GM23338 (cell line): ENCODE measurements at regions not wholly inside any gene's neighbourhood (a gene's known extent, or its start where the extent isn't known, plus 50 kb on each side); places are given as distances from the start of the nearest gene placed in this dataset.

ENCODE experiments used
- ATAC-seq: fragments of 200-7000 bp; cut with Tn5 transposase; 3 replicates; pipeline ENCODE4 v1.9.1; 2020
- DNase-seq: peaks from one replicate; pipeline ENCODE4 v3.0.0-alpha.2; 2015; ENCODE audit warnings: low spot score
- H2AFZ ChIP-seq: fragments of 200-600 bp; sonication (generic); 2 replicates; pipeline ENCODE4 v1.8.0; 2016; ENCODE audit warnings: antibody characterized with exemption, mild to moderate bottlenecking, moderate library complexity
- H3F3A ChIP-seq: fragments of 200-600 bp; sonication (generic); replicated peaks from 2 replicates; pipeline ENCODE4 v1.8.0; 2017; ENCODE audit warnings: antibody characterized with exemption, mixed run types, low read depth
- H3K27ac ChIP-seq: fragments of 200-600 bp; sonication (generic); 2 replicates; pipeline ENCODE4 v1.6.1; 2016; ENCODE audit warnings: low read depth
- H3K27me3 ChIP-seq: fragments of 200-600 bp; sonication (generic); 2 replicates; pipeline ENCODE4 v1.8.0; 2016; ENCODE audit warnings: mild to moderate bottlenecking, mixed run types, moderate library complexity; ENCODE audit not compliant: insufficient read depth
- H3K36me3 ChIP-seq: fragments of 200-600 bp; sonication (generic); 2 replicates; pipeline ENCODE4 v1.8.0; 2016; ENCODE audit warnings: mild to moderate bottlenecking; ENCODE audit not compliant: insufficient read depth
- H3K4me1 ChIP-seq: fragments of 200-600 bp; sonication (generic); 2 replicates; pipeline ENCODE4 v1.8.0; 2016; ENCODE audit warnings: mild to moderate bottlenecking, moderate library complexity; ENCODE audit not compliant: insufficient read depth
- H3K4me2 ChIP-seq: fragments of 200-600 bp; sonication (generic); 2 replicates; pipeline ENCODE4 v1.7.1; 2017; ENCODE audit warnings: mixed run types
- H3K4me3 ChIP-seq: fragments of 200-600 bp; sonication (generic); 2 replicates; pipeline ENCODE4 v1.6.1; 2016; ENCODE audit warnings: mixed run types
- H3K79me2 ChIP-seq: fragments of 200-600 bp; sonication (generic); replicated peaks from 2 replicates; pipeline ENCODE4 v1.8.0; 2017; ENCODE audit warnings: mild to moderate bottlenecking; ENCODE audit not compliant: insufficient read depth
- H3K9me2 ChIP-seq: fragments of 200-600 bp; sonication (generic); 2 replicates; pipeline ENCODE4 v1.8.0; 2017; ENCODE audit not compliant: insufficient read depth
- H4K20me1 ChIP-seq: fragments of 200-600 bp; sonication (generic); replicated peaks from 2 replicates; pipeline ENCODE4 v1.8.0; 2017; ENCODE audit warnings: mild to moderate bottlenecking; ENCODE audit not compliant: insufficient read depth
- H3K27ac Mint-ChIP-seq: 2 replicates; pipeline ENCODE4 v1.8.0; 2020; ENCODE audit warnings: inconsistent platforms, mild to moderate bottlenecking, moderate library complexity, mixed read lengths
- H3K27me3 Mint-ChIP-seq: 3 replicates; pipeline ENCODE4 v1.8.0; 2022; ENCODE audit warnings: low read depth, mild to moderate bottlenecking, moderate library complexity, mixed read lengths, inconsistent platforms; ENCODE audit not compliant: insufficient read depth, poor library complexity
- H3K36me3 Mint-ChIP-seq: 3 replicates; pipeline ENCODE4 v1.8.0; 2021; ENCODE audit warnings: low read depth, mild to moderate bottlenecking, inconsistent platforms, moderate library complexity, mixed read lengths
- H3K4me1 Mint-ChIP-seq: 3 replicates; pipeline ENCODE4 v1.8.0; 2020; ENCODE audit warnings: mild to moderate bottlenecking, inconsistent platforms, mixed read lengths
- H3K4me3 Mint-ChIP-seq: 3 replicates; pipeline ENCODE4 v1.8.0; 2021; ENCODE audit warnings: moderate library complexity, mild to moderate bottlenecking, inconsistent platforms, mixed read lengths
- H3K9me3 Mint-ChIP-seq: 3 replicates; pipeline ENCODE4 v1.8.0; 2020; ENCODE audit warnings: moderate library complexity, mild to moderate bottlenecking, inconsistent platforms, mixed read lengths
- CREB1 ChIP-seq: fragments of 250-450 bp; sonication (Bioruptor Pico); IDR thresholded peaks from 2 replicates; pipeline ENCODE4 v1.5.0; 2020; ENCODE audit warnings: low read depth, mild to moderate bottlenecking, moderate library complexity
- CTCF ChIP-seq, 2 experiments: fragments of 200-600 bp in 1 of 2; sonication (generic) in 1 of 2; conservative IDR thresholded peaks; 2 replicates each; pipeline versions ENCODE4 v1.5.1 to v1.6.1; 2016 to 2017; ENCODE audit warnings: antibody characterized with exemption in 2 of 2, low read depth in 2 of 2, mild to moderate bottlenecking in 2 of 2, moderate library complexity in 1 of 2
- ETS1 ChIP-seq: IDR thresholded peaks from 2 replicates; pipeline ENCODE4 v1.6.1; 2016; ENCODE audit warnings: antibody characterized with exemption
- EZH2phosphoT487 ChIP-seq: fragments of 200-600 bp; sonication (generic); IDR thresholded peaks from one replicate; pipeline ENCODE4 v1.8.1; 2018; ENCODE audit warnings: antibody characterized with exemption; ENCODE audit not compliant: unreplicated experiment
- NANOG ChIP-seq: IDR thresholded peaks from 2 replicates; pipeline ENCODE4 v1.6.1; 2016; ENCODE audit warnings: antibody characterized with exemption, borderline replicate concordance
- ZNF114 ChIP-seq: fragments of 250-450 bp; sonication (Bioruptor Pico); IDR thresholded peaks from 2 replicates; pipeline ENCODE4 v1.5.0; 2020; ENCODE audit warnings: mild to moderate bottlenecking, moderate library complexity
- ZNF331 ChIP-seq: fragments of 250-450 bp; sonication (Bioruptor Pico); IDR thresholded peaks from 2 replicates; pipeline ENCODE4 v1.5.0; 2020; ENCODE audit warnings: low read depth, mild to moderate bottlenecking, moderate library complexity
- ZNF462 ChIP-seq: fragments of 250-450 bp; sonication (Bioruptor Pico); IDR thresholded peaks from 2 replicates; pipeline ENCODE4 v1.5.0; 2020; ENCODE audit warnings: mild to moderate bottlenecking, moderate library complexity

- TF ChIP-seq CTCF (conservative IDR thresholded peaks at IDR 0.05; ENCODE audit: low read depth in 2 of 2) (no peak), EZH2phosphoT487 (no peak), ZNF114 (CRISPR knock-in tag) (no peak)
Measured at GRCh38 chr2:123095219-123095835, 929.8 kb upstream of the CNTNAP5 start (continued).

GRCh38 chr2:123098619-123099018 lies 926.5 kb upstream of the CNTNAP5 start:
- H3K9me3 Mint-ChIP-seq = no peaks in the 10 kb centered on the region
- H3K27ac Mint-ChIP-seq = no peak overlapping the region
- no peaks in the 10 kb centered on the region for H3K36me3 ChIP-seq
- H3K79me2 ChIP-seq = no peaks in the 10 kb centered on the region
- no peaks in the 10 kb centered on the region for H3K27me3 ChIP-seq
- H3K4me3 Mint-ChIP-seq = no peak overlapping the region
- DNase-seq (no peak), ATAC-seq (no peak)
- no peak overlapping the region for H3K27ac ChIP-seq
- no peaks in the 10 kb centered on the region for H3K36me3 Mint-ChIP-seq
- TF ChIP-seq CREB1 (CRISPR knock-in tag) (no peak), ETS1 (no peak), EZH2phosphoT487 (no peak)
- no peaks in the 10 kb centered on the region for H3K4me1 ChIP-seq
- H3K4me3 ChIP-seq = no peak overlapping the region
- H3F3A ChIP-seq = no peaks in the 10 kb centered on the region
- H4K20me1 ChIP-seq = no peaks in the 10 kb centered on the region
- H3K4me2 ChIP-seq = no peak overlapping the region
- H3K9me2 ChIP-seq = no peaks in the 10 kb centered on the region; the same call in 1 of the 2 replicates
- peaks cover 2% of the 10 kb centered on the region for H3K27me3 Mint-ChIP-seq
- peaks cover 2% of the 10 kb centered on the region; the same call in 1 of the 3 replicates for H3K4me1 Mint-ChIP-seq
- H2AFZ ChIP-seq = peak overlapping the region; percentile 79; the same call in 1 of the 2 replicates

GRCh38 chr2:123101434-123101833 lies 923.7 kb upstream of the CNTNAP5 start:
- ATAC-seq (no peak), DNase-seq (no peak)
- Histone ChIP-seq H3K36me3 (no peaks in the 10 kb centered on the region), H4K20me1 (no peaks in the 10 kb centered on the region), H3K27ac (no peak overlapping the region), H3K27me3 (no peaks in the 10 kb centered on the region), H3K4me2 (no peak overlapping the region), H3K9me2 (no peaks in the 10 kb centered on the region), H3K4me3 (no peak overlapping the region), H3K4me1 (no peaks in the 10 kb centered on the region), H3F3A (no peaks in the 10 kb centered on the region), H2AFZ (no peak overlapping the region), H3K79me2 (no peaks in the 10 kb centered on the region)
- no peaks in the 10 kb centered on the region for H3K9me3 Mint-ChIP-seq
- no peak overlapping the region for H3K27ac Mint-ChIP-seq
- no peaks in the 10 kb centered on the region for H3K36me3 Mint-ChIP-seq
- no peaks in the 10 kb centered on the region for H3K27me3 Mint-ChIP-seq
- no peak overlapping the region for H3K4me3 Mint-ChIP-seq
- no peaks in the 10 kb centered on the region for H3K4me1 Mint-ChIP-seq
- TF ChIP-seq CREB1 (CRISPR knock-in tag) (no peak), CTCF (conservative IDR thresholded peaks at IDR 0.05; ENCODE audit: low read depth in 2 of 2) (no peak), ZNF462 (CRISPR knock-in tag) (no peak), NANOG (no peak), ZNF331 (CRISPR knock-in tag) (no peak)
